ENCODE measurements at regions not wholly inside any gene's neighbourhood (a gene's known extent, or its start where the extent isn't known, plus 50 kb on each side); places are given as distances from the start of the nearest gene placed in this dataset.
"Not testable (repeated sequence)": the region's sequence is repeated elsewhere in the genome, so short reads cannot be mapped to it uniquely, and the experiment has no call there.

DNA sequence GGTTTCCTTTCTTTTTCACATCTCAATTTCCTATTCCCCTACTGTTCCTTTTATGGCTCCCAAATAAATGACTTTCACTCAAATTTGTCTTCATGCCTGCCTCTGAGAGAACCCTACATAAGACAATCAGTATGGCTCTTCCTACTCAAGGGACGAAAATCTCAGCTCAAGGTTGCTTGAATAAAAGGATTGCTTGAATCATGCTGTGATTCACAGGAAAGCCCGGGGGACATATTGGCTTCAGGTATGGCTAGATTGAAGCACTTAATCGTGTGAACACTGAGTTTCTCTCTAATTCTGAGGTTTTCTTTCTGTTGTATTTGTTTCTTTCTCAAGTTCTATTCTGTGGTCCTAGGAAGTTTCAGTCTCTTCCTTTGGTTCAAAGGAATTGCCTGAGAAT is 140.3 kb upstream of the SULF2 start:
- TF ChIP-seq, protein P1, sequence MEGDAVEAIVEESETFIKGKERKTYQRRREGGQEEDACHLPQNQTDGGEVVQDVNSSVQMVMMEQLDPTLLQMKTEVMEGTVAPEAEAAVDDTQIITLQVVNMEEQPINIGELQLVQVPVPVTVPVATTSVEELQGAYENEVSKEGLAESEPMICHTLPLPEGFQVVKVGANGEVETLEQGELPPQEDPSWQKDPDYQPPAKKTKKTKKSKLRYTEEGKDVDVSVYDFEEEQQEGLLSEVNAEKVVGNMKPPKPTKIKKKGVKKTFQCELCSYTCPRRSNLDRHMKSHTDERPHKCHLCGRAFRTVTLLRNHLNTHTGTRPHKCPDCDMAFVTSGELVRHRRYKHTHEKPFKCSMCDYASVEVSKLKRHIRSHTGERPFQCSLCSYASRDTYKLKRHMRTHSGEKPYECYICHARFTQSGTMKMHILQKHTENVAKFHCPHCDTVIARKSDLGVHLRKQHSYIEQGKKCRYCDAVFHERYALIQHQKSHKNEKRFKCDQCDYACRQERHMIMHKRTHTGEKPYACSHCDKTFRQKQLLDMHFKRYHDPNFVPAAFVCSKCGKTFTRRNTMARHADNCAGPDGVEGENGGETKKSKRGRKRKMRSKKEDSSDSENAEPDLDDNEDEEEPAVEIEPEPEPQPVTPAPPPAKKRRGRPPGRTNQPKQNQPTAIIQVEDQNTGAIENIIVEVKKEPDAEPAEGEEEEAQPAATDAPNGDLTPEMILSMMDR (IDR thresholded peaks at IDR 0.05; ENCODE audit: insufficient read depth, missing control alignments), result no peak
- FAIRE-seq (no peak), DNase-seq (ENCODE audit: insufficient read length, low spot score) (no peak)

DNA sequence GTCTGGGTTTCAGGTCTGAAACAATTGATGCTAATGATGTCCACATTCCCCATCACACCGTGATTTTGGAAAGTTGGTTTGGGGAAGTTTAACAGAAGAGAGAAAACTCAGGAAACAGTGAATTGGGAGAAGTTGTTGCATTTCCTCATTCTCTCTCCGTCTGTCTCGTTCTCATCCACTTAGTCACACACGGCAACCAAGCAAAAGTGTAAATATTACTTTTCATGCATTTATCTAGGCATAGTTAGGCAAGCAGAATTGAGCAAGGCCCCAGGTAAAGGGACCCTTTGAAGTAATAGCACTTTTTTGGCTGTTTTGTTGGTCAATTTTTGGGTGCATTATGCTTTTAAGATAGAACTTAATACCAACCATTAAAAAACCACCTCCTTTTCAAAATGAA is 137.0 kb upstream of the SULF2 start:
- FAIRE-seq (no peak), DNase-seq (ENCODE audit: insufficient read length, low spot score) (no peak)
- TF ChIP-seq, protein P1 (IDR thresholded peaks at IDR 0.05; ENCODE audit: insufficient read depth, missing control alignments), result no peak

DNA sequence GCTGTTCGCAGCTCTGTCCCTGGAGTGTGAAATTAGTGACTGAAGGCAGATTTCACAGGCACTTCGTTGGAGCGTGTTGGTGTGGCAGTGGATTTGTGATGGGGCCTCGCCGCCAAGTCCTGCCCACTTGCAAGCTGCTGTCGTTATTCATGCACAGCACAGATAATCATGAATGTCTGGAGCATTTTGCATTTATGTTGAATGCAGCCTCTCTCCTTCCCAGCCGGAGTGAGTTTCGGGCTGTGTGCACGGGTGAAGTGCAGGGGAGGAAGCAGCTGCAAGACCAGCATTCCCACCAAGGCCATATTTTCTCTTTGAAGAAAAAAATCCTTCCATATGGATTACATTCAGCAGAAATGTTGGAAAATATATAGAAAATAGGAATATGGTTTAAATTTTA is 136.5 kb upstream of the SULF2 start:
- not testable (repeated sequence) for DNase-seq (ENCODE audit: insufficient read length, low spot score); FAIRE-seq

DNA sequence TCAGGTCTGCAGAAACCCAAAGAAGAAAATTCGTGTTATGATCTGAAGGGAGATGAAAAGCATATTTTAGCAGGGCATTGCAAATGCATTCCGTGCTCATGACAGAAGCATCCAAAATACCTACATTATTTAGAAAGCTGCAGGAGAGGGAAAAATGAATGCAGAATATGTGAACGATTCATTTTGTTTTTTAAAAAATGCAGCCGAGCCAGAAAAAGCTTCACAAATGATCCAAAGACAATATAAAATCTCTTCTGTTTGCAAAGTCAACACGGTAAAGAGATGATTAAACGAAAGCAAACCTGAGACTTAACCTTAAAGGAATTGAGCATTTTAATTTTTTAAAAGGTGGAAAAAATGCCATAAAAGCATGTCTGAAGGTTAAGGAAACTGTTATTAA is 136.1 kb upstream of the SULF2 start:
- DNase-seq (ENCODE audit: insufficient read length, low spot score) (no peak), FAIRE-seq (no peak)
- TF ChIP-seq, protein P1 (IDR thresholded peaks at IDR 0.05; ENCODE audit: insufficient read depth, missing control alignments), result no peak

DNA sequence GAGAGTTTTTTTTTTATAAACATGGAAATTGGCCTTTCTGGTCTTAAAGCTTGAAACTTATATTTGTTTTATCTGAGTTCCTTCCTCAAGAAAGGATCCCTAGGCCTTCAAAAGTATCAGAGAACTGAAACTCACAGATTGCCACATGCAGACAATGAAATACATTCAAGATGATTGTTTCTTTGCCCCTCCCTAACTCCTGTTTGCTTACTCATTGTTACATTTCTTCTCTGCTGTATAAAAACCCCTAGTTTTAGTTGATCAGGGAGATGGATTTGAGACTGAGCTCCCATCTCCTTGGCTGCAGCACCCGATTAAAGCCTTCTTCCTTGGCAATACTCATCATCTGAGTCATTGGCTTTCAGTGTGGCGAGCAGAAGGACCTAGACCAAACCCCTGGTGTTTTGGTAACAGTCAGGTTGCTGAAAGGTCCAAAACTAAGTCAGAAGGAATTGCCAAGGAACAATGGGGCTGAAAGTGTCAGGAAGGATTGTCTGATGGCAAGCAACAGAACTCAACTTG is 132.3 kb upstream of the SULF2 start:
- TF ChIP-seq, protein P1 (IDR thresholded peaks at IDR 0.05; ENCODE audit: insufficient read depth, missing control alignments), result no peak
- no peak for FAIRE-seq
- DNase-seq (ENCODE audit: insufficient read length, low spot score), result no peak

DNA sequence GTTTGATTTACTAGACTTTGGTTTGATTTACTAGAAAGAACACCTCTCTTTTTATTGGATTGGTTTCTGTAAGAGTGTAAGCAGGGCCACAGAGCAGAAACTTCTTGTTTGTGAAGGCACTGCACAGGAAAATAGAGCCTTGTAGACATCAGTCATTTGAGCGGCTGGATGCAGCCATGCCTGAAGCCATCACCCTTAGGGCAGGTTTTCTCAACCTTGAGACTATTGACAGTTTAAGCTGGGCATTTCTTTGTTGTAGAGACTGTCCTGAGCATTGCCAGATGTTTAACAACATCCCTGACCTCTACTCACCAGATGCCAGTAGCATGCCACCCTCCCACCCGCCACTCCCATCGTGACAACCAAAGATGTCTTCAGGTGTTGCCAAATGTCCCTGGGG is 130.2 kb upstream of the SULF2 start:
- FAIRE-seq, result no peak
- no peak for DNase-seq (ENCODE audit: insufficient read length, low spot score)
- TF ChIP-seq, protein P1 (IDR thresholded peaks at IDR 0.05; ENCODE audit: insufficient read depth, missing control alignments), result no peak

DNA sequence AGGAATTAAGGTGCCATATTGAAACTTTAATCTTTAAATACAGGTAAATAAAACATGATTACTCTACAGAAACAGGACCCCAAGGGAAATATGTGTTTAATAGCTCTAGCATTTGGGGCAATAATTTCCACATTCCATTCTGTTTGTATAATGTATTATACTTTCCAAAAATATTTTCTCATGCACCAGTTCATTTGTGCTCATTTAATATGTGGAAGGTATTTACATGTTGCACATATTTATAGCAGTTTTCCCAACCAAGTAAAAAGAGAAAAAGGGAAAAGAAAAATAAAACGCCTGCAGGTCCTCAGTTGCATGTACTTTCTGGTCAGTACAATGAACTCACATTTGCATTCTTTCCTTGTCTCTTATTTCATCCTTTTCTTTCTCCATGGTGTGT is 129.5 kb upstream of the SULF2 start:
- TF ChIP-seq, protein P1 (IDR thresholded peaks at IDR 0.05; ENCODE audit: insufficient read depth, missing control alignments), result no peak
- FAIRE-seq (no peak), DNase-seq (ENCODE audit: insufficient read length, low spot score) (no peak)

DNA sequence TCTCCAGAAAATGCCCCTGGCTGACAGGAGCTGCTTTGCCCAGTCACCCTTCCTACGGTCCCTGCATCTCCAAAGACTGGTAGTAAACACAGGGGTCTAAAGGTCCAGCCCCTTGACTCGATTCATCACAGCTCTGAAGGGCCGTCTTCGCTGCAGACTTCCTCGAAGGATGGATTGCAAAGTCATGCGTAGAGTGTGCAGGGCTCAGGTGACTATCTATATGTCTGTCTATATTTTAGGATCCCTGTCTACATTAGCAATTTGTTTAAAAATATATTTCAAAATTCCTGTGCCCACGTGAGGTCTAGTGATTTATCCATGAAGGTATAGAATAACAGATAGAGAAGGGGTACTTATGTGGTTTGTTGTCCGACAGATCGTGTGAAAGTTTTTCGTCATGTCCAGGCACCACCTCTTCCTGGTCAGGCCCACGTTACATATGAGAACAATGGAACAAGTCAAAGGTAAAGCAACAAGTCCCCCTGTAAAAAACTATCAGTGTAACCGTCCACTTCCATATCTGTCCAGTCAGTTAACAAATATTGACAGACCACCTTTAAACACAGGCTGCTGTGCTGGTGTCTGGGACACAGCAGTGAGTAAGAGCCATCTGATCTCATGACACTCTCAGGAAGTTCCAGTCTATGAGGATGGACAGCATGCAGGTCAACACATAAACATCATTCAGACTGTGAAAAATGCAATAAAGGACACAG is 127.7 kb upstream of the SULF2 start:
- FAIRE-seq; DNase-seq (ENCODE audit: insufficient read length, low spot score): not testable (repeated sequence)

DNA sequence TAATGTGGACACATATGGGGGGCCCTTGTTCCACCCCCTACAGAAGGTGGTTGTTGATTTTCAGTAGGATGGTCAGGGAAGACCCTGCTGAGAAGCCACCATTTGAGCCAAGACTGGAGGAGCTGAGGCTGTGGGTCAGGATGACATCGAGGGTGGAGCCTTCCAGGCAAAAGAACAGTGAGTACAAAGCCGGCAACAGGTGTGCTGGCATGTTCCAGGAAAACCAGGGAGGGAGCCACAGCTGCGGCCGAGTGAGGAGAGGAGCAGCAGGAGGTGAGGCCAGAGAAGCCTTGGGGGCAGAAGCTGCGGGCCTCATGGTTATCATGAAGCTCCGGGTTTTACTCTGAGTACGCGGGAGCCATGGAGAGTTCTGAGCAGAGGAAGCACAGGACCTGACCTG is 126.9 kb upstream of the SULF2 start:
- FAIRE-seq; DNase-seq (ENCODE audit: insufficient read length, low spot score): not testable (repeated sequence)

DNA sequence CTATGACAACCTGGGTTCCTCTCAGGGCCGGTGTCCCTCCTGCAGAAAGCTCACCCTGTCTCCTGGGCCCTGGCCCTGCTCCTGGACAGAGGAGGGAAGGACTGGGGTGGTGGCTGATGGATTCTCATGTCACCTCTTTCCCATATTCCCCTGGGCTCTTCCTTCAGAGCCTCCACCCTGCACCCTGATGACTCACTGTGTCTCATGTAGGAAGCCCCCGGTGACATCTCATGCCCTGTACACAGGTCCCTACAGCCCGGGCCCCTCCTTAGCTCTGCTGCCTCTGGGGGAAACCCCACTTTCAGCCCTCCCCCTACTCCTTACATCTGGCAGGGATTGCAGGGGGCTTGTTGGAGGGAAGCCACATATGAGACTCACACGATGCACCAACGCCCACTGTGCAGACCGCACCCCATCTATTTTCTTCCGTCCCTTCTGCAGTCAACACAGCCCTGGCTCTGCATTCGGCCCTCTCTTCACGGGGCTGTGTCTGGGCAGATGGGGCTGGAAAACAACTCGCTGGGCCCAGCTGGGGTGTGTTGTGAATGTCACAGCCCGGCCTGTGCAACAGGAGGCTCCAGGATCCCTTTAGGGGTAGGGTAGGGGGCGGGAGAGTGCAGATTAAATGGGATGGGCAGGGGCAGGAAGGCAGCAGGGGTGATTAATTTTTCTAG is 124.6 kb upstream of the SULF2 start:
- not testable (repeated sequence) for DNase-seq (ENCODE audit: insufficient read length, low spot score); FAIRE-seq

DNA sequence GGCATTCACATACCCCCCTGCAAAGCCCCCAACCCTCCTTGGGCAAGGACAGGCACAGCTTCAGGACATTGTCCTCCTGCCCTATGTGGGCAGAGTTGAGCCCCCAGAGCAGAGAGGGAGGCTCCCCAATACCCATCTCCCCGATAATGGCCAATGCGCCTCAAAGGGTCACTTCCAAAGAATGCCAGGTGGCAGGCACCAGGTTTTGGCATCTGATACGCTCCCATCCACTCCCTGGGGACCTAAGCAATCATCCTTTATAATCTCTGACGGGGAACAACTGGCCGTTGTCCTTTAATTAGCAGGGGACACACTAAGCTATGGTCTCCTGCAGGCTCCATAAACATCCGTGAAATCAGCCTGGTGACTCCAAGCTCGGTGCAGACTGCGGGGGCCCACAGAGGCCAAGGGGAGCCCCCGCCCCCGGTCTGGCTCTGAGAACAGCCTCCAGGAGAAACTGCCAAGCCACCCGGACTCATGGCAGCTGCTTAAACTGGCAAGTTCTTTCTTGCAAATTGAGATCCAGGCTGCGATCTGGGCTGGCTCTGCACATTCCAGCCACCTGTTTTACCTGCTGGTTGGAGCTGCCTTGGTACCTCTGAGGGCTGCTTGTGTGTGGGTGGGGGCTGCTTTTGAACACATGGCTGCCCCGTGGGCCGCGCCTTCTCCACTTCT is 123.2 kb upstream of the SULF2 start:
- not testable (repeated sequence) for DNase-seq (ENCODE audit: insufficient read length, low spot score); FAIRE-seq
